H9 (cell line): ENCODE measurements at regions not wholly inside any gene's neighbourhood (a gene's known extent, or its start where the extent isn't known, plus 50 kb on each side); places are given as distances from the start of the nearest gene placed in this dataset.

Experiments used
- DNase-seq: peaks from one replicate; pipeline ENCODE4 v3.0.0-alpha.2; 2017
- H2AFZ ChIP-seq: one replicate; pipeline ENCODE4 v1.6.1; 2013; ENCODE audit warnings: mild to moderate bottlenecking, low read length, control low read depth, moderate library complexity
- H2AK5ac ChIP-seq: 2 replicates; pipeline ENCODE4 v1.6.1; 2013; ENCODE audit warnings: low read length, control low read depth, mixed read lengths; ENCODE audit not compliant: insufficient read length
- H2BK120ac ChIP-seq: one replicate; pipeline ENCODE4 v1.6.1; 2013; ENCODE audit warnings: low read depth, mild to moderate bottlenecking, low read length, control low read depth, inconsistent platforms; ENCODE audit not compliant: poor library complexity, severe bottlenecking
- H2BK12ac ChIP-seq: 2 replicates; pipeline ENCODE4 v1.6.1; 2013; ENCODE audit warnings: low read length, control low read depth, mixed read lengths, low read depth; ENCODE audit not compliant: insufficient read length
- H2BK15ac ChIP-seq: 2 replicates; pipeline ENCODE4 v1.6.1; 2013; ENCODE audit warnings: low read depth, low read length, control low read depth
- H2BK20ac ChIP-seq: one replicate; pipeline ENCODE4 v1.6.1; 2013; ENCODE audit warnings: low read depth, mild to moderate bottlenecking, low read length, control low read depth, inconsistent platforms; ENCODE audit not compliant: poor library complexity, severe bottlenecking
- H2BK5ac ChIP-seq: 2 replicates; pipeline ENCODE4 v1.6.1; 2013; ENCODE audit warnings: low read length, control low read depth, mixed read lengths; ENCODE audit not compliant: insufficient read length
- H3K14ac ChIP-seq: 2 replicates; pipeline ENCODE4 v1.6.1; 2013; ENCODE audit warnings: low read length, control low read depth; ENCODE audit not compliant: insufficient read depth
- H3K18ac ChIP-seq: 2 replicates; pipeline ENCODE4 v1.6.1; 2013; ENCODE audit warnings: low read depth, mild to moderate bottlenecking, mixed read lengths, low read length, control low read depth; ENCODE audit not compliant: insufficient read length
- H3K23ac ChIP-seq: 2 replicates; pipeline ENCODE4 v1.6.1; 2013; ENCODE audit warnings: low read length, control low read depth, mixed read lengths, low read depth; ENCODE audit not compliant: insufficient read length
- H3K23me2 ChIP-seq: 2 replicates; pipeline ENCODE4 v1.6.1; 2013; ENCODE audit warnings: low read depth, mild to moderate bottlenecking, mixed read lengths, low read length, control low read depth; ENCODE audit not compliant: insufficient read length, poor library complexity, severe bottlenecking
- H3K27ac ChIP-seq: 2 replicates; pipeline ENCODE4 v1.5.1; 2013; ENCODE audit warnings: low read length, control low read depth, mixed read lengths, low read depth; ENCODE audit not compliant: insufficient read length
- H3K27me3 ChIP-seq: 2 replicates; pipeline ENCODE4 v1.6.1; 2013; ENCODE audit warnings: low read length, control low read depth, inconsistent platforms; ENCODE audit not compliant: insufficient read depth
- H3K4ac ChIP-seq: 2 replicates; pipeline ENCODE4 v1.6.1; 2013; ENCODE audit warnings: low read depth, mild to moderate bottlenecking, control low read depth, inconsistent platforms, low read length, moderate library complexity
- H3K4me1 ChIP-seq: 2 replicates; pipeline ENCODE4 v1.6.1; 2013; ENCODE audit warnings: low read length, control low read depth, inconsistent platforms; ENCODE audit not compliant: insufficient read depth
- H3K4me2 ChIP-seq: 2 replicates; pipeline ENCODE4 v1.6.1; 2013; ENCODE audit warnings: low read length, control low read depth, mixed read lengths; ENCODE audit not compliant: insufficient read length, insufficient read depth
- H3K56ac ChIP-seq: 2 replicates; pipeline ENCODE4 v1.6.1; 2013; ENCODE audit warnings: low read depth, mild to moderate bottlenecking, mixed read lengths, low read length, control low read depth; ENCODE audit not compliant: insufficient read length
- H3K79me1 ChIP-seq: 2 replicates; pipeline ENCODE4 v1.6.1; 2013; ENCODE audit warnings: low read depth, mild to moderate bottlenecking, moderate library complexity, low read length, control low read depth, inconsistent platforms; ENCODE audit not compliant: insufficient read depth, poor library complexity, severe bottlenecking
- H3K79me2 ChIP-seq: 2 replicates; pipeline ENCODE4 v1.6.1; 2013; ENCODE audit warnings: low read length, control low read depth, inconsistent platforms; ENCODE audit not compliant: insufficient read depth
- H3K9ac ChIP-seq: 2 replicates; pipeline ENCODE4 v1.6.1; 2013; ENCODE audit warnings: low read length, control low read depth, mixed read lengths; ENCODE audit not compliant: insufficient read length; ENCODE audit errors: extremely low read depth
- H3K9me3 ChIP-seq: one replicate; pipeline ENCODE4 v1.6.1; 2013; ENCODE audit warnings: low read depth, low read length, inconsistent platforms; ENCODE audit not compliant: control insufficient read depth
- H3T11ph ChIP-seq: one replicate; pipeline ENCODE4 v1.6.1; 2013; ENCODE audit warnings: mild to moderate bottlenecking, low read length, control low read depth, inconsistent platforms
- H4K20me1 ChIP-seq: one replicate; pipeline ENCODE4 v1.6.1; 2013; ENCODE audit not compliant: control insufficient read depth, insufficient read length, insufficient read depth
- H4K5ac ChIP-seq: 2 replicates; pipeline ENCODE4 v1.6.1; 2013; ENCODE audit warnings: low read depth, mild to moderate bottlenecking, mixed read lengths, low read length, control low read depth; ENCODE audit not compliant: insufficient read length
- H4K8ac ChIP-seq: replicated peaks from 2 replicates; pipeline ENCODE4 v1.6.1; 2013; ENCODE audit warnings: low read length, control low read depth, mixed read lengths, low read depth; ENCODE audit not compliant: insufficient read length
- H4K91ac ChIP-seq: 2 replicates; pipeline ENCODE4 v1.6.1; 2013; ENCODE audit warnings: low read depth, mild to moderate bottlenecking, moderate library complexity, mixed read lengths, low read length, control low read depth; ENCODE audit not compliant: insufficient read length
- H3K27ac Mint-ChIP-seq, 3 experiments: 2 replicates in 2 of 3; 3 replicates in 1 of 3; pipeline ENCODE4 v1.8.0; 2020 to 2021; ENCODE audit warnings: mixed read lengths in 3 of 3, mild to moderate bottlenecking in 1 of 3, moderate library complexity in 1 of 3
- H3K27me3 Mint-ChIP-seq: 2 replicates; pipeline ENCODE4 v1.8.0; 2021; ENCODE audit warnings: low read depth, mild to moderate bottlenecking, moderate library complexity, mixed read lengths
- H3K36me3 Mint-ChIP-seq, 3 experiments: 2 replicates in 2 of 3; 3 replicates in 1 of 3; pipeline ENCODE4 v1.8.0; 2020 to 2021; ENCODE audit warnings: low read depth in 3 of 3, mixed read lengths in 3 of 3; ENCODE audit not compliant: insufficient read depth in 1 of 3
- H3K4me1 Mint-ChIP-seq, 2 experiments: 2 replicates each; pipeline ENCODE4 v1.8.0; 2020; ENCODE audit warnings: mixed read lengths in 2 of 2
- H3K4me3 Mint-ChIP-seq, 2 experiments: 2 replicates in 1 of 2; 3 replicates in 1 of 2; pipeline ENCODE4 v1.8.0; 2020 to 2021; ENCODE audit warnings: mild to moderate bottlenecking in 2 of 2, mixed read lengths in 2 of 2, moderate library complexity in 1 of 2
- H3K9me3 Mint-ChIP-seq, 2 experiments: 2 replicates in 1 of 2; 3 replicates in 1 of 2; pipeline ENCODE4 v1.8.0; 2020; ENCODE audit warnings: mild to moderate bottlenecking in 2 of 2, mixed read lengths in 2 of 2, moderate library complexity in 1 of 2
- CTCF ChIP-seq: fragments of 200-600 bp; sonication (generic); conservative IDR thresholded peaks from 3 replicates; pipeline ENCODE4 v1.8.0; 2021; ENCODE audit warnings: antibody characterized with exemption, mild to moderate bottlenecking
- WGBS: extraction: QIAGEN DNeasy Blood & Tissue Kit; methylation state at CpG from one replicate; pipeline ENCODE4 v1.1.7; 2013; ENCODE audit warnings: missing lambda C conversion rate, low lambda C conversion rate, mixed read lengths; ENCODE audit not compliant: insufficient read length; ENCODE audit errors: extremely low coverage; 5-methylcytosine and 5-hydroxymethylcytosine counted together

- Histone ChIP-seq H3K14ac (no peak overlapping the region), H2BK5ac (no peak overlapping the region), H3K79me2 (no peaks in the 10 kb centered on the region), H3T11ph (no peak overlapping the region), H3K9me3 (no peaks in the 10 kb centered on the region), H2BK12ac (no peak overlapping the region), H2BK15ac (no peak overlapping the region), H3K4ac (no peak overlapping the region), H4K20me1 (no peaks in the 10 kb centered on the region), H3K18ac (no peak overlapping the region), H3K56ac (no peak overlapping the region), H2AFZ (no peak overlapping the region), H3K23me2 (no peaks in the 10 kb centered on the region), H3K9ac (no peak overlapping the region), H4K91ac (no peak overlapping the region), H3K27me3 (no peaks in the 10 kb centered on the region; the same call in 1 of the 2 replicates), H2BK120ac (no peak overlapping the region), H4K5ac (no peak overlapping the region), H3K79me1 (no peaks in the 10 kb centered on the region), H4K8ac (no peak overlapping the region), H3K23ac (no peak overlapping the region), H2BK20ac (no peak overlapping the region), H2AK5ac (no peak overlapping the region), H3K4me1 (peaks cover 10% of the 10 kb centered on the region; the same call in 1 of the 2 replicates), H3K27ac (no peak overlapping the region), H3K4me2 (no peak overlapping the region)
- DNase-seq = no peak
- peaks cover 0 to 15% (median 2%) of the 10 kb centered on the region in 3 experiments; a peak in 4 of 7 replicates for H3K36me3 Mint-ChIP-seq
- peaks cover 17 to 28% of the 10 kb centered on the region in 2 experiments for H3K9me3 Mint-ChIP-seq
- H3K4me1 Mint-ChIP-seq = peaks cover 21 to 24% of the 10 kb centered on the region in 2 experiments
- WGBS = no CpG with 5 or more reads among the region's 4 CpGs
- peaks cover 23% of the 10 kb centered on the region for H3K27me3 Mint-ChIP-seq
- no peak overlapping the region for H3K4me3 Mint-ChIP-seq
- H3K27ac Mint-ChIP-seq = no peak overlapping the region
- TF ChIP-seq CTCF = no peak
Observed at GRCh38 chr11:112412383-112412782, 151.7 kb upstream of the PLET1 start.
